NCI-H2196 treated with DMSO at 0.1 percent for 48 hours (cell line): ENCODE measurements at regions not wholly inside any gene's neighbourhood (a gene's known extent, or its start where the extent isn't known, plus 50 kb on each side); places are given as distances from the start of the nearest gene placed in this dataset.

Experiments used
- DNase-seq: peaks from one replicate; lab custom pipeline; 2025; ENCODE audit not compliant: unreplicated experiment; lab: John Stamatoyannopoulos, UW

- DNase-seq: no peak
These were observed 598.2 kb upstream of the SYT4 start for GRCh38 chr18:43875511-43875910.

DNA sequence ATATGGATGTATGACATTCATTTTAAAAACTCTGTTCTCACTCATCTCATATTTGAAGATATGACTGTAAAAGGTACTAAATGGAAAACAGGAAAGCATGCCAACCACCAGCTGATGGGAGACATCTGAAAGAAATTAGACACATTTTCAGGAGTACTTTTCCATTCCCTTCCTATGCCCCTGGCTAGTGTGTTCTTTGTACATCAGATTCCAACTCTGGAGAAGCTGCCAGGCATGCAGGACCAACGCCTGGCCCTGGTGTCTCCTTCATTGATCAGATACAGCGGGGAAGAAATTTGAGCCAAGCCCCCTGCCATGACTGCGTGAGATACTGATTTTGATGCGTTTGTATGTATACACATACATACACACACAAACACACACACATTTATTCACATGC lies 599.0 kb upstream of the SYT4 start:
- no peak for DNase-seq

GRCh38 chr18:43876748-43877147 lies 599.5 kb upstream of the SYT4 start:
- no peak for DNase-seq

DNA sequence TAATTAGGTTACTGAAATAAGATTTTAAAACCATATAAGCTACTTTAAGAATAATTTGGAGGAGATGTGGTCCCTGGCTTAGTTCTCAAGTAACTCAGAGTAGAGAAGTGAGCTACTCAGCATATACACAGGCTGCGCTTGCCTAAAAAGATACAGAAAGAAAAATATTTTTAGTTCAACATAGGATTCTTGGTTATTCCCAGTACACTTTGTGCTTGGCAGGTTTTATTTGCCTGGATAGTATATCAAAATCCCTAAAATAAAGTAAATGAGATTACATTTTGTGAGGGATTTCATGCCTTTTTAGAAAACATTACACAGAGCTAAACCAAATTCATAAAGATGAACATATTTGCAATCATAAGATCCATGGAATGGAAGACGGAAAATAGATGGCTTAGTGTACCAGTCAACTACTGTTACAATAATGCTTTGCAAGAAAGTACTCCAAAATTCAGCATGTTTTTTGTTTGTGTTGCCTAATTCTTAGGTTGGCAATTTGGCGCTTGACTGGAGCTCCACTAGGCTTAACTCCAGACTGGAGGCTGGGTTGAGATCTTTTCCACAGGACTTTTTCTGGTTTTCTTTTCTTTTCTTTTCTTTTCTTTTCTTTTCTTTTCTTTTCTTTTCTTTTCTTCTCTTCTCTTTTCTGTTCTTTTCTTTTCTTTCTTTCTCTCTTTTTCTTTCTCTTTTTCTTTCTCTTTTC lies 600.5 kb upstream of the SYT4 start:
- DNase-seq: no peak

GRCh38 chr18:43879415-43879814 lies 602.1 kb upstream of the SYT4 start:
- no peak for DNase-seq

DNA sequence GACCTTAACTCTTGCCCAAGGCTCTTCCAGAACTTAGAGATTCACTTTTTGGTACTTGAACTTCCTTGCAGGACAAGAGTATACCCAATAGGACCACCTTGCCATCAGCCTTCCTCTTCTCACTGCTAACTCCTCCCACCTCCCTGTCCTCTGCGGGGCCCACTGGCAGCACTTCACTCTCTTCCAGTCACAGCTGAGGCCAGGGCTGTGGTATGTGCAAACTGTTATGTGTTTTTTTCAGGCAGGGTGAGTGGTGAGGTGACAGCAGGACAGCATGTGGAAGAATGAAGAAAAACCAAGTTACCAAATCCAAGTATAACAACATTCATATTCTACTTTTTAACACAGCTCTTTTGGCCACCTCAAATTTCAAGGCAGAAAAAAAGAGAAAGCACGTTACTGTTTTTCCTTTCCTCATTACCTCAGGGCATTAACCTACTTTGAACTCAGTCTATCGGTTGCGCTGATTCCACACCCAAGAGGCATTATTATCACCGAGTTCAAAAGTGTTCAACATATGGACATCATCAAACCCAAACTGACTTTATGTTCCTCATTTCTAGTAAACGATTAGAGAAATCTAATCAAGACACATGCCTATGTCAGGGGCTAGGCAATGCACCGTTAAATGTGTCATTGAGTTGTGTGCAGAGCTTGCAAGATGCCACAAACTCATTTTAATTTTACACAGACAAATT lies 605.2 kb upstream of the SYT4 start:
- DNase-seq: no peak

GRCh38 chr18:43883886-43884285 lies 606.6 kb upstream of the SYT4 start:
- no peak for DNase-seq

GRCh38 chr18:43886341-43886740 lies 609.1 kb upstream of the SYT4 start:
- no peak for DNase-seq

- no peak for DNase-seq
These were observed 610.2 kb upstream of the SYT4 start for GRCh38 chr18:43887491-43887890.

DNA sequence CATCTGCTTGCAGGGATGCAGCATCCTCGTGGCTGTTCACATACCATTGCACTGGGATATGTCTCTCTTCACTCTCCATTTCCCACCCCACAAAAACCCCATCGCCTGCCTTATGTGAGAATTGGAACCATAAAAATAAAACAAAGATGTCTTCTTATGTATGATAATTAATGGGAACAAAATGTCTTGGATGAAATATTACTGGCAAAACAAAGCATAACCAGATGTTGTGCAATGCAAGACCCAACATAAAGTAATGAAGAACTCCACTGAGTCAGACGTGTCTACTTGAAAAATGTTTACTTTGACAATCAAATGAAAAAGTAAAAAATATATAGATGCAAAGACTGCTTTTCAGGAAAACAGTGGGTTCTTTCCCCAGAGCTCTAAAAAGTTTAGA lies 611.3 kb upstream of the SYT4 start:
- DNase-seq: no peak

DNA sequence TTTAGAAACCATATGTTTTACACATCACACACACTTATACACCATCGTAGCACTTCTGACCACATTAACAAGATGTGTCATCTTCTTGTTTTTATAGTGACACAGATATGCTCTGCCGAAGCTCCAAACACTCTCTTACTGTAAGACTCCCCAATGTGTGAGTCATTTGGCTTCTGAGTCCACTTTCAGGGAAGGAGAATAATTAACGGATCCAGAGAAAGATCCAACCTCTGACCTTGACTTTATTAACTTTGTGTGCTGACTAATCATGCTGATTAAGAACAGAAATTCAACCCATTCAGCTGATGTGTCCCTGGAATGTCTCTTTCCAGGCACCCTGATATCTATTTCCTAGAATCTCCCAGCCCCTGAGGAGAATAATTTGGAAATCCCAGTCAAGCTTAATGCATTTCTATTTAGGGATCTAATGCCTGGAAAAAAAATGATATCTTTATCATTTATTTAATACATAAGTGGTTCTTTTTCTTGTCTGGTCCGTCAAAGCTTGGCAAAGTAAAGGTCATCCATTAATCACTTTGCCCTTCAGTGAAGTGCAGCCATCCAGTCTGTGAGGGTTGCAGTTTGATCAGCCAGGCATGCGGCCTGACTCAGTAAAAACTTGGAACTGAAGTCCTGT lies 615.8 kb upstream of the SYT4 start:
- no peak for DNase-seq

DNA sequence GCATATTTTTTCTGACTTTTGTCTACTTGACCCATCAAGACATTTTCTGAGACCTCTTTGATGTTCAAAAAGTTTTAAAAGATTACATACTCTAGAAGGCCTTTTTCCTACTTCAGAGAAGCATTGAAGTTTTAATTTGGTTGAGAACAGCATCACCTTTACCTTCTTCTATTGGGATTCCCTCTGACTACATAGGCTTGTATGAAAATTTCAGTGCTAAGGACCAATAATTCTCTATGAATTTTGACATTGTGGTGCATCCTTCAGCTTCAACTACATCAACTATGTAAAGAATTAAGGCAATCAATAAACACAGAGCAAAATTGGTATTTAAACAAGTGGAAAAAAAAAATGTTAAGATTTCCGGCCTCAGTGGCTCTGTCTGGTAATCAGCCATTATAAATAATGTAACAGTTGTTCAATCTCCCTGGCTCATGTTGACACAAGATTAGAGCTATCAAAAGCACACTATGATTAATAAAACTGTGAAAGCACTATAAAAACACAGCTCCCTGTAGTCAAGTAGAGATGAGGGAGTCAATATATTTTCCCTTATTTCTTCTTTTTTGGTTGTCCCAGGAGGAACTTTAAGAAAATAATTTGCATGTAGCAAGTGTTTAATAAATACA lies 627.0 kb upstream of the SYT4 start:
- DNase-seq: no peak

DNA sequence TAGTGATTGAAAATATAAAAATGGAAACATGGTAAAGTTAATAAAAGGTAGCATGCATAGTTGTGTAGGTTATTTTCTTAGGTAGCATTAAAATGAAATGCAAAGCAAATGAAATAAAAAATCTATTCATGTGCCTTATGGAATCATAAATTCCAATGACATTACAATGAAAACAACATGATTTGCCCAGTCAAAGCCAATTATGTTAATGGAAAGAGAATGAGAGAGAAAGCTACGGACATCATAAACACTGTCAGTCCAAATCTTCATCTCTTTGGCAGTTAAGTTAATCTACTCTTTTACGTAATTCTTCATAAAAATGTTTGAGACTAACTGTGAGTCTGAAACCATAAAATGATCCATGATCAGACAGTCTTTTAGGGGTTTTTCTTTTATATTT lies 636.7 kb upstream of the SYT4 start:
- DNase-seq: no peak

GRCh38 chr18:43916984-43917383 lies 639.7 kb upstream of the SYT4 start:
- no peak for DNase-seq

GRCh38 chr18:43917520-43917919 lies 640.2 kb upstream of the SYT4 start:
- DNase-seq: no peak

DNA sequence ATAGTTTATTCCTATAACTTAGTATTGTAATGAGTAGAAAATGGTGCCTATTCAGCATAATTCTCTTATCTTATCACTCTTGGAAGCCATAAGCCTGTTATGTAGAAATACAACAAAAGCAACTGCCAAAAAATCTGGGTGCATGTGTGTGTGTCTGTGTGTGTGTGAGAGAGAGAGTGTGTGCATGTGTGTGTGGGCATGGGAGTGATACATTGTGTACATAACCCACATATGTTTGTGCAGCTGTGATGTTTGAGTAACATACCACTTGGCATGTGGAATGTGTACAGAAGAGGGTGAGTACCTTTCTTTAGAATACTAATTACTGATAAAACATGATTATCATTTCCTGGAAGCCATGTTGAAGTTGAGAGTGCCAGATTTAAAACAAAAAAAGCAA lies 642.3 kb upstream of the SYT4 start:
- no peak for DNase-seq

DNA sequence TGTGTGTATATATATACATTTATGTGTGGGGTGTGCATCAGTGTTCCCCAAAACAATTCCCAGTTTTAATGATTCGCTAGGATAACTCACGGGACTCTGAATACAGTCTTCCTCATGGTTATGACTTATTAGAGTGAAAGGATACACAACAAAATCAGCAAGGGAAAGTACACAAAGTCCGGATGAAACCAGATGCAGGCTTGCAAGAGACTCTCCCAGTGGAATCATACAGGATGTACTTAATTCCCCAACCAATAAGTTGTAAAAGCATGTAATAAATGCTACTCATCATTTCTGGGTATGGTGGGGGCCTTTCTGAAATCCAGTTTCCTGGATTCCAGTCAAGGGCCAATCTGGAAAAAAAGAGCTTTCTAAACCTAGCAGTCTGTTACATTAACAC lies 654.1 kb upstream of the SYT4 start:
- DNase-seq: no peak

GRCh38 chr18:43932140-43932539 lies 654.9 kb upstream of the SYT4 start:
- no peak for DNase-seq

DNA sequence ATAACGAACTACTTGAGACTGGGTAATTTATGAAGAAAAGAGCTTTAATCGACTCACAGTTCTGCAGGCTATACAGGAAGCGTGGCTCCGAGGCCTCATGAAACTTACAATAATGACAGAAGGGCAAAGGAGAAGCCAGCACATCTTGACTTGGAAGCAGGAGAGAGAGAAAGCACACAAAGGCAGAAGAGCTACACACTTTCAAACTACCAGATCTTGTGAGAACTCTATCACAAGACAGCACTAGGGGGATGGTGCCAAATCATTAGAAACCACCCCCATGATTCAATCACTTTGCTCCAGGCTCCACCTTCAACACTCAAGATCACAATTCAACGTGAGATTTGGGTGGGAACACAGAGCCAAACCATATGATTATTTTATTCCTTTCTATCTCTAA lies 655.9 kb upstream of the SYT4 start:
- no peak for DNase-seq

DNA sequence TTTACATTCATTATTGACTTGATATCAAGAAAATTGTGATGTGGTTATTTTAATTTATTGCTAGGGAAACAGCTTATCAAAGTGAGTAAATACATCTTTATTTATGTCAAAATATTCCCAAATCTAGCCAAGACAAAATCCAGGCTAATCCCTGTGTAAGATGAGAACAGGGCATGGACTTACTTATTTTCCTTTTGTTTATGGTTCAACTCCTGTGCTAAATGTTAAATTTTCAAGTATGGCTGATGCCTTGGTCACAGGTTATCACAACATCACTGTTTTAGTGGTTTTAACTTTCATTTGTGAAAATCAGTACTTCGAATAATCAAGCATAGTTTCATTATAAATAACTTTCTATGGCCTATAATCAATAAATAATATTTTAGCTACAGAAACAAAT lies 657.0 kb upstream of the SYT4 start:
- no peak for DNase-seq

DNA sequence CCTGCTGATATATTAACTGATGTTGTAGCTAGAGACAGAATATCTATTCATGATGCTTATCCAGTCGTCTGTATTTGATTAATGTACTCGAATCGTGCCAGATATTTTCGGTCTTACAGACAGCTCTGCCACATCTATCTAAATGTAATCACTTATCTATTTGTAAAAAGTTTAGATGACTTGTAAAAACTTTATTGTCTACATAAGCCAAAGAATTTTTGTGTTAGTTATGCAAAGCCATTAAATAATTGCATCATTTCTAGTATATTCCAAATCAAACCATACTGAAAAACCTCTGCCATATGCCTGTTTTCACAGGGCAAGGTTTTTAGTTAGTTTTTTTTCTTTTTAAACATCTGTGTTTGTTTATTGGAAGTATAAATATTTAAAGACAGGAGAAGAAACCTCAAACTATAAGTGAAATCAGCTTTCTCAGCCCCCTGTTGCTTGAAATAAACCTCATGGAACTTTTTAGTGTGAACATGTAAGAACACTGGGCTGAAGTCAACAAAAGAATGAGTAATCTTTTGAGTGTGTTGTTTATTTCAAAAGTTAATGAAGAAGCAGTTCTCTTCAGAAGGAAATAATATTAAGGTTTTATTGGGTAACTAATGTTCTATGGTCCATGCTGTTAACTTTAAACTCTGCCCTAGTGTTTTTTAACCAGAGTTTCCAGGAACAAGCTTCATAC lies 657.6 kb upstream of the SYT4 start:
- DNase-seq: no peak
